ENCODE measurements at regions not wholly inside any gene's neighbourhood (a gene's known extent, or its start where the extent isn't known, plus 50 kb on each side); places are given as distances from the start of the nearest gene placed in this dataset.

- Histone ChIP-seq H3K27me3 (peaks cover 4% of the 10 kb centered on the region; the same call in 1 of the 2 replicates), H3K36me3 (no peaks in the 10 kb centered on the region), H3K9me3 (no peaks in the 10 kb centered on the region), H3K4me3 (no peak overlapping the region)
- no peak for DNase-seq
Measured at GRCh38 chr20:58069796-58070663, 158.4 kb downstream of the ANKRD60 start.

- Histone ChIP-seq H3K9me3 (no peaks in the 10 kb centered on the region), H3K36me3 (no peaks in the 10 kb centered on the region), H3K4me3 (no peak overlapping the region), H3K27me3 (peaks cover 4% of the 10 kb centered on the region; the same call in 1 of the 2 replicates)
- DNase-seq = no peak
Measured at GRCh38 chr20:58069207-58069606, 159.2 kb downstream of the ANKRD60 start.

GRCh38 chr20:58065508-58066361 is 162.7 kb downstream of the ANKRD60 start:
- no peaks in the 10 kb centered on the region for H3K36me3 ChIP-seq
- peak; percentile 60 for DNase-seq

DNA sequence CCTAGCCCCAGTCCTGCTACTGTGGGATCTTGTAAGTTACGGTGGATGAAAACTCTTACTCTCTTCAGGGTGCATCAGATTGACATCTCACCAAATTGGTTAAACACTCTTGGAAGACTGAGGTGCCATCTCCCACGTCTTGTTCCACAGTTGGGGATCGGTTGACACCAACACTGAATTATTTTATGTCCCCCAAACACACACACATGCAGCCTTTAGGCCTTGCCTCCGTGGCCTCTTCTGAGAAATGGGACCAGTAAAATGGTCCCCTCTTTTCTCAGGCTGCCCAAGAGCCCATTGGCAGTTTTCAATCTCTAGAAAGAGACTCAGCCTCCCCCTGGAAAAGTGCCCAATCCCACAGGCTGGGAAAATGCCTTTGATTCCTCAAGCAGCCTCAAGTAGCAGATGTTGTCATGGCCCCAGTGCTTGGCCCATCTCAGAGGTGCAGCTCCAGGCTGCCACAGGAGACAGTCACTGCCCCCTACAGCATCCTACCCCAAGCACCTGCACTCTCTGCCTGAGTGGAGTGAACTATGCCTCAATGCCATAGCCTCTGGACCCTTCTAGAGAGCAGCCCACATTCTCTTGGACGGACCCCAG is 163.9 kb downstream of the ANKRD60 start:
- no peaks in the 10 kb centered on the region for H3K9me3 ChIP-seq
- DNase-seq = no peak
- H3K36me3 ChIP-seq = no peaks in the 10 kb centered on the region
- no peak overlapping the region for H3K4me3 ChIP-seq
- H3K27me3 ChIP-seq = peaks cover 4% of the 10 kb centered on the region; the same call in 1 of the 2 replicates

More at GRCh38 chr20:58065508-58066361, 162.7 kb downstream of the ANKRD60 start:
- Histone ChIP-seq H3K27me3 (peaks cover 4% of the 10 kb centered on the region; the same call in 1 of the 2 replicates), H3K4me3 (no peak overlapping the region), H3K9me3 (no peaks in the 10 kb centered on the region)

GRCh38 chr20:58059260-58059544 is 169.3 kb downstream of the ANKRD60 start:
- Histone ChIP-seq H3K4me3 (no peak overlapping the region), H3K9me3 (no peaks in the 10 kb centered on the region), H3K36me3 (no peaks in the 10 kb centered on the region), H3K27me3 (no peaks in the 10 kb centered on the region)
- no peak for DNase-seq

DNA sequence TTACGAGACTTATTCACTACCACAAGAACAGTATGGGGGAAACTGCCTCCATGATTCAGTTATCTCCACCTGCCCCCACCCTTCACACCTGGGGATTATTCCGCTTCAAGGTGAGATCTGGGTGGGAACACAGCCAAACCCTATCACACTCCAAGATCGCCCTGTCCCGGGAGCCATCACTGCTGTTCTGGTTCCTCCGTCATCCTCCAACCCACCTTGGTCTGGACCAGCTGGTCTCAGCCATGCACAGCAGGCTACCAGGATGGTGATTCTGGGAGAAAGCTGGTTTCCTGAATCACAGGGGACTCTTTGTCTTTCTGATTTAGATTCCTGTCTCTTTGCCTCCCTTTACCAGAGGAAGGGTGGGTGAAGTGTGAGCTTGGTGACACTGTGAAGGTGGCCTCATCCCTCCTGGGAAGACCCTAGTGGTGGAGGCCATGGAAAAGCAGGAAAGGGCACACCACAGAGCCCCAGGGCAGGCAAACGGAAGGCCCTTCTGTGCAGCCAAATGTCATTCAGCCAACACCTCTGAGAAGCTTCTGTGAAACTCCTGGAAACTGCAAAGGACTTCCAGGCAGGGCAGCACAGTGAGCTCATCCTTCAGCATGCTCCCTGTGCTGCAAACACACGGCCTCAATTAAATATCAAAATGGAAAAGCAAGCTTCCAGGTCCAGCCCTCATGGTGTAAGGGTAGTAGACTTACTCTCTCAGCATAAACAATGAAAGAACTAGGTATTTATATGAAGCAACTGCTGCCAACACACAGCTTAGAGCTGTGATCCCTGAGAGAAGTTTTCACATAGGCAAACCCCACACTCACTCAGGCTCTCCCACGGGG is 169.8 kb downstream of the ANKRD60 start:
- Histone ChIP-seq H3K27me3 (no peaks in the 10 kb centered on the region), H3K36me3 (no peaks in the 10 kb centered on the region), H3K4me3 (no peak overlapping the region), H3K9me3 (no peaks in the 10 kb centered on the region)
- no peak for DNase-seq

DNA sequence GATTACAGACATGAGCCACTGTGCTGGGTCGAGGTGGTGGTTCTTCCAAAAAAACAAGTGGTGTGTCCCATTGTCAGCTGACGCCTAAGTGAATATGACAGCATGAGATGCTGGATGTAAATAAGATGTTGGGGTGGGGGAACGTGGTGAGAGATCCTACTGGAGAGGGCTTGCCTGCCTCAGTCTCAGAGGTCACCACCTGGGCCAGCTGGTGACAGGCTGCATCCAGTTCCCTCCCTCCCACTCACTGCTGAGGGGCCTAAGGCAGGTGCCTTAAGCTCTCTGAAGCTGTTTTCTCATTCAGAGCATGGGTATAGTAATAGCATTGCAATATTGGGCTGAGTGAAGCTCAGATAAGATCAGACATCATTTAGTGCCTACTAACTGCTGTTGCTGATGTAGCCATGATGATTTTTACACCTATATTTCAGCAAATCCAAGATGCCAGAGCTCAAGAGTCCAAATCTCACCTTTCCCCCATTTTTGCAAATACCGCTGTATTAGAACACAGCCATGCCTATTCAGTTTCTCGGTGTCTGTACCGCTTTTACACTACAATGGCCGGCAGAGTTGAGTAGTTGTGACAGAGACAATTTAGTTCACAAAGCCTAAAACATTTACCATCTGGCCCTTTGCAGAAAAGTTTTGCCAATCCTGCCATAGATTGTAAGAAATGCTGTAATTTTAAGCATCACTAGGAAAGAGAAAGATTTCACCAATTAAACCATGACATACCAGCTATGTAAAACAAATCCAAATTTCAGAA is 171.3 kb downstream of the ANKRD60 start:
- H3K9me3 ChIP-seq = peaks cover 4% of the 10 kb centered on the region; the same call in 1 of the 2 replicates
- H3K36me3 ChIP-seq = no peaks in the 10 kb centered on the region
- DNase-seq = no peak
- no peaks in the 10 kb centered on the region for H3K27me3 ChIP-seq
- H3K4me3 ChIP-seq = no peak overlapping the region

DNA sequence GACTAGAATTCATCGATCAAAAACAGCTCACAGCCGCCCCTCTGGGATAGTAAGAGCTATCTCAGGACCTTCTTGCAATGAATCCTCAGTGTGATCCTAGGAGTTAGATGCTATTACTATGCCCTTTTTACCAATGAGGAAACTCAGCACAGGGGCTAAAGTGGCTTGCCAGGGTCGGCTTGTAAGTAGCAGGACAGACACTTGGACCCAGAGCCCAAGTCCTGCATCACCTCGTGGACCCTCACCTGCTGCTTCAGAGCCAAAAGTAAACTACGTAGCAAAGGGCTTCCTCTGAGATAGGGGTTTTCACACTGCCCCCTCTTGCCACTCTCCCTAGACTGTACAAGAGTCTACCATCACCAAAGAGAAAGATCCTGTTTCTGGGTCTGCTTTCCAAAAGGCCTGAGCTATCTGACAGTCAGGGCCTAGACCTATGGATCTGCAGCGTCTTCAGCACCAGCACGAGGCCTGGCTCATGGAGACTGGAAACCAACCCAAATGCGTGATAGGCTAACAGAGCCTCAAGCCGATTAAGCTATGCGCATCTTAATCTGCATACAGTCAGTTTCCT is 172.3 kb downstream of the ANKRD60 start:
- Histone ChIP-seq H3K36me3 (no peaks in the 10 kb centered on the region), H3K27me3 (no peaks in the 10 kb centered on the region), H3K4me3 (no peak overlapping the region), H3K9me3 (peaks cover 12% of the 10 kb centered on the region)
- DNase-seq = no peak

DNA sequence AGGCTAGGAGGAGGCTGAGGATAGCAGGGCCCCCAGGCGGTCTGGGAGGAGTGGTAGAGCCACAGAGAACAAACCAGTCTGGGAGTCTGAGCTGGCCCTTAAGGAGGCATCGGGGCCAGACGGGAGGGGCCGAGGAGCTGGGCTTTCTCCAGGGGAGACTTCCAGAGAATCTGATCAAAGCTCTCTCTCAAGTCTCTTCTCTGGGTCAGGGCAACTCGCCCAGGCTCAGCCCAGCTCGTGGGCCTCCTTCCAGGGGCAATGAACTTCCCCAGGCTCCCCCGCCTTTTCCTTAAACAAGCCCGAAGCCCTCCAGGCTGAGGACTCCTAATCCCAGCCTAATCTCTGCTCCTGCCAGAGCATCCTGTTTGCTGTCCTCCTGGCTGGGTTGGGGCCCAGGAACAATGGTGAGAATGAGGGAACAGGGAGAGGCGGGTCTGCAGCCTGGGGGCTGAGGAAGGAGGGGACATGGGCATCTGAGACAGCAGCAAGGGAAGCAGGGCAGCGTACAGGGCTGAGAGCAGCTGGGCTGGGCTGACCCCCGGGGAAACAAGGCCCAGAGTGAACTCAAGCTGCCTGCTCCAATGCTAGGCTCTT is 173.6 kb downstream of the ANKRD60 start:
- DNase-seq = peak; percentile 91
- no peaks in the 10 kb centered on the region for H3K36me3 ChIP-seq
- no peaks in the 10 kb centered on the region for H3K27me3 ChIP-seq
- H3K4me3 ChIP-seq = no peak overlapping the region
- H3K9me3 ChIP-seq = peaks cover 21% of the 10 kb centered on the region

DNA sequence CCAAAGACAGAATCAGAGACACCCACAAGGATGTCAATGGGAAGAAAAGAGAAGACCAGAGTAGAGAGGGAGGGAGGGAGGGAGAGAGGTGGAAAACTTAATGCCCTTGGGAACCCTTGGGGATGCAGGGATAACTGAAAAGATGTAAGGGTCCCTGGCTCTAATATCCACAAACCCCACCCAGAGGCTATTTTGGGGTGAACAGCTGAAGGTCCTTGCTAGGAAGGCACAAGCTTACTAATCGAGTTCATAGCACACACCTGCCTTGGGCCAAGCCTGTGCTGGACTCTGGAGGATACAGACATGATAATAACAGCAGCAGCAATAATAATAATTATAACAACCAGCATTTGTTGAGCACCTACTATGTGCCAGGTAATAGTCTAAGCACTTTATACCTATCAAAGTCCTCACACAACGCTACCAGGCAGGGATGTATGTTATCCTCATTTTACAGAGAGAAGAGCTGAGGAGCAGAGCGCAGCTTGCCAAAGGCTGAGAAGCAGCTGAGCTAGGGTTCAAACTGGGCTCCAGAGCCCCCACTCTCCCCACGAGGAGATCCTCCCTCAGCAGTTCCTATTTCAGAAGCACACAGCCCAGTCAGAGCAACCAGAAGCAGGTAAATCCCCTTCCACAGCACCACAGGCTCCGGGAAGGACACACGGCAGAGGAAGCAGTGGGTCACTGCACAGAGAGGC is 174.2 kb downstream of the ANKRD60 start:
- no peak for DNase-seq
- Histone ChIP-seq H3K9me3 (peaks cover 23% of the 10 kb centered on the region), H3K36me3 (no peaks in the 10 kb centered on the region), H3K4me3 (no peak overlapping the region), H3K27me3 (no peaks in the 10 kb centered on the region)

- Histone ChIP-seq H3K4me3 (no peak overlapping the region), H3K36me3 (no peaks in the 10 kb centered on the region), H3K9me3 (peaks cover 23% of the 10 kb centered on the region), H3K27me3 (no peaks in the 10 kb centered on the region)
- DNase-seq = no peak
Measured at GRCh38 chr20:58053391-58054055, 174.9 kb downstream of the ANKRD60 start.

GRCh38 chr20:58051367-58051766 is 177.1 kb downstream of the ANKRD60 start:
- no peak overlapping the region for H3K4me3 ChIP-seq
- no peak for DNase-seq
- peaks cover 23% of the 10 kb centered on the region for H3K9me3 ChIP-seq
- H3K27me3 ChIP-seq = no peaks in the 10 kb centered on the region
- no peaks in the 10 kb centered on the region for H3K36me3 ChIP-seq

DNA sequence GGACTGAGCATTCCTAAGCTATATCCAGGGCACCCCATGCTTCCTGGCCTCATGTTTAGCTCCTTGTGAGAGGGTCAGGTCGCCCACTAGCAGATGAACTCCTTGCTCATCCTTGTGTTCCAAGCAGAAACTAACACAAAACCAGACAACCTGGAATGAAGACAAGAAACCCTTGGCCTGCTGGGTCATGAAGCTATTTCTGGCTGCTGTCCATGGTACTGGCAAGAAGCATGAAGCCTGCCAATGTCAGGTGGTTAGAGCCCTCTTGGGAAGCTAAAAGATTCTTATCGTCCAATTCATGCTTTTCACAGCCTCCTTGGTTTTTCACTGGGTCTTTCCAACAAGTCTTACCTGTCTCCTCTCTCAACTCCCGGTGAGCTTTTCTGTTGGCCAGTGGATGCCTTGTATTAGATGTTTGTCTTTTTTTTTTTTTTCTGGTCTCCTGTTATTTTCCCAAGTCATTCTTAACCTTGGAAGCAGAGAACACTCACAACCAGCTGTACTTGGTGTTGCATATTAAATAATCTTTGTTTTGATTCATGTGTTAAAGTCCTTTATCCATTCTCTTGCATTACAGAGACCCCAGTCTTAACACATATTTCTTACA is 180.3 kb downstream of the ANKRD60 start:
- Histone ChIP-seq H3K4me3 (no peak overlapping the region), H3K9me3 (peaks cover 23% of the 10 kb centered on the region), H3K36me3 (no peaks in the 10 kb centered on the region), H3K27me3 (no peaks in the 10 kb centered on the region)
- peak; percentile 74 for DNase-seq

GRCh38 chr20:58046311-58046710 is 182.1 kb downstream of the ANKRD60 start:
- no peak overlapping the region for H3K4me3 ChIP-seq
- no peak for DNase-seq
- H3K9me3 ChIP-seq = peaks cover 13% of the 10 kb centered on the region
- H3K27me3 ChIP-seq = no peaks in the 10 kb centered on the region
- no peaks in the 10 kb centered on the region for H3K36me3 ChIP-seq
